OCI-LY1 (cell line): ENCODE measurements at regions not wholly inside any gene's neighbourhood (a gene's known extent, or its start where the extent isn't known, plus 50 kb on each side); places are given as distances from the start of the nearest gene placed in this dataset.

ENCODE experiments used
- CTCF ChIP-seq: fragments of 200-600 bp; sonication (generic), shearing (Covaris generic); IDR thresholded peaks from 2 replicates; pipeline ENCODE4 v1.5.1; 2017; ENCODE audit warnings: mild to moderate bottlenecking, antibody characterized with exemption, low read length, moderate library complexity, mixed read lengths
- EZH2 ChIP-seq: fragments of 200-600 bp; sonication (generic), shearing (Covaris generic); IDR thresholded peaks from 2 replicates; pipeline ENCODE4 v1.8.0; 2017; ENCODE audit warnings: borderline replicate concordance, mixed run types, mild to moderate bottlenecking, antibody characterized with exemption, low read length, moderate library complexity, mixed read lengths

GRCh38 chr2:65802298-65802942, 370.0 kb upstream of the SPRED2 start:
- no peak for TF ChIP-seq CTCF
- no peak for TF ChIP-seq EZH2
